Activated CD4-positive, alpha-beta memory T cell treated with anti-CD3 and anti-CD28 coated beads, Interleukin-2, amount 10 ng/mL, durations not matched to agents 7 days and 5 days (primary cell): ENCODE measurements at regions not wholly inside any gene's neighbourhood (a gene's known extent, or its start where the extent isn't known, plus 50 kb on each side); places are given as distances from the start of the nearest gene placed in this dataset.

Source experiments
- CTCF ChIA-PET: fragments of 350-600 bp; sonication (Branson Sonifier 250); formaldehyde crosslinking; loops from one replicate; lab custom pipeline; 2021; ENCODE audit warnings: antibody characterized with exemption, inconsistent platforms; lab: Charles Lee
- POLR2A ChIA-PET: fragments of 350-600 bp; sonication (Branson Sonifier 250); formaldehyde crosslinking; loops from one replicate; lab custom pipeline; 2021; ENCODE audit warnings: antibody characterized with exemption; lab: Charles Lee
- DNase-seq: peaks from one replicate; pipeline ENCODE4 v3.0.0-alpha.2; 2020
- H3K27ac Mint-ChIP-seq: one replicate; pipeline ENCODE4 v1.8.0; 2021; ENCODE audit warnings: mild to moderate bottlenecking, mixed read lengths
- H3K27me3 Mint-ChIP-seq: one replicate; pipeline ENCODE4 v1.8.0; 2021; ENCODE audit warnings: mixed read lengths
- H3K36me3 Mint-ChIP-seq: one replicate; pipeline ENCODE4 v1.8.0; 2021; ENCODE audit warnings: low read depth, mixed read lengths
- H3K4me1 Mint-ChIP-seq: one replicate; pipeline ENCODE4 v1.8.0; 2021; ENCODE audit warnings: mixed read lengths
- H3K4me3 Mint-ChIP-seq: one replicate; pipeline ENCODE4 v1.8.0; 2021; ENCODE audit warnings: mild to moderate bottlenecking, mixed read lengths
- H3K9me3 Mint-ChIP-seq: one replicate; pipeline ENCODE4 v1.8.0; 2021; ENCODE audit warnings: mixed read lengths

DNA sequence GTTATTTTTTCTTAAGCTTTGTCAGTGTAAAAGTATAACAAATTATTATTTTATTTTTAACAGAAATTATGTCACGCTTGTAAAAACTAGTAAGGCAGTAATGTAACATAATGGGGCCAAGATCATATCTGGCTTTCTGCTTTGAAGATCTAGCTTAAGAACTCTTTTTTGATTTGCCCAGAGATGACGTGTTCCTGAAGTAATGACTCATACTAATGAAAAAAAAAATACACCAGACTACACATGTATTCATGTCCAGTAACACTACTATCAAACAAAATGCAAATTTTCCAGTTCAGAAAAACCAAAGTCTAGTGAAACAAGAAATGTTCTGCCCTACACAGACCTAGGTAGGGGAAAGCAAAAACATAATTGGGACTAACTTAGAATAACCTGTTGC lies 432.2 kb upstream of the ATXN7L3B start:
- Mint-ChIP-seq H3K27ac (no peak overlapping the region), H3K36me3 (no peaks in the 10 kb centered on the region), H3K27me3 (no peaks in the 10 kb centered on the region), H3K4me3 (no peak overlapping the region), H3K4me1 (no peaks in the 10 kb centered on the region), H3K9me3 (no peaks in the 10 kb centered on the region)
- no peak for DNase-seq
- ChIA-PET POLR2A (no interaction called here), CTCF (no interaction called here)

DNA sequence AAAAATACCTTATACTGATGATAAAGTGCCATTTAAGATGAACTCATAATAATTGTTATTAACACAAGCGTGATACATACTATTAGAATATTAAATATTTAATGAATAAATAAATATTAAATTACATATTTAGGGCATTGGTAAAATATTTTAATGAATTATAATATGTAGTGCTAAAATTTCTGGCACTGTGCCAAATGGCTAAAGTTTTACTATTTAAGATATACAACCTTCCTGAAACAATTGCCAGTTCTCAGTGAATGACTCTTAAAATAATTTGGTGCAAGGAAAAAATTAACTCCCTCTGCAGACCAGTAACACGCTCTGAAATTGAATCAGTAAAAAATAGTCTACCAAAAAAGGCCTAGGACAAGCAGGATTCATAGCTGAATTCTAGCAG lies 428.9 kb upstream of the ATXN7L3B start:
- no peak overlapping the region for H3K27ac Mint-ChIP-seq
- ChIA-PET POLR2A (no interaction called here), CTCF (no interaction called here)
- H3K4me3 Mint-ChIP-seq: no peak overlapping the region
- H3K9me3 Mint-ChIP-seq: no peaks in the 10 kb centered on the region
- no peaks in the 10 kb centered on the region for H3K36me3 Mint-ChIP-seq
- H3K4me1 Mint-ChIP-seq: no peaks in the 10 kb centered on the region
- DNase-seq: no peak
- H3K27me3 Mint-ChIP-seq: no peaks in the 10 kb centered on the region

DNA sequence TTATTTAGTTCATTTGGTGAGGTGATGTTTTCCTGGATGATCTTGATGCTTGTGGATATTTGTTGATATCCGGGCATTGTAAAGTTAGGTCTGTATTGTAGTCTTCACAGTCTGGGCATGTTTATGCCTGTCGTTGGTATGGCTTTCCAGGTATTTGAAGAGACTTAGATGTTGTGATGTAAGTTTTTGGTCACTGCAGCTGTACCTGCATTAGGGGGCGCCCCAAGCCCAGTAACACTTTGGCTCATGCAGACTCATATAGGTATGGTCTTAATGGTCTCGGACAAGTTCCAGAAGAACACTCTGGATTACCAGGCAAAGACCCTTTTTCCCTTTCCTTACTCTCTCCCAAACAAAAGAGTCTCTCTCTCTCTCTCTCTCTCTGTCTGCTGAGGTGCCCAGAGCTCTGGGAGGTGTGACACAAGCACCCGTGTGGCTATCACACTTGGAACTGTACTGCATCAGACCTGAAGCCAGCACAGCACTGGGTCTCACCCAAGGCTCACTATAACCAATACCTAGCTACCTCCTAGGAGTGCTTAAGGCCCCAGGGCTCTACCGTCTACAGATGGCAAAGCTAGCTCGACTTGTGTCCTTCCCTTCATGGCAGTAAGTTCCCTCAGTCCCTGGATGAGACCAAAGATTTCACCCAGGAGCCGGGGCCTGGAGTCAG lies 425.8 kb upstream of the ATXN7L3B start:
- no peak overlapping the region for H3K27ac Mint-ChIP-seq
- POLR2A ChIA-PET: no interaction called here
- CTCF ChIA-PET: no interaction called here

DNA sequence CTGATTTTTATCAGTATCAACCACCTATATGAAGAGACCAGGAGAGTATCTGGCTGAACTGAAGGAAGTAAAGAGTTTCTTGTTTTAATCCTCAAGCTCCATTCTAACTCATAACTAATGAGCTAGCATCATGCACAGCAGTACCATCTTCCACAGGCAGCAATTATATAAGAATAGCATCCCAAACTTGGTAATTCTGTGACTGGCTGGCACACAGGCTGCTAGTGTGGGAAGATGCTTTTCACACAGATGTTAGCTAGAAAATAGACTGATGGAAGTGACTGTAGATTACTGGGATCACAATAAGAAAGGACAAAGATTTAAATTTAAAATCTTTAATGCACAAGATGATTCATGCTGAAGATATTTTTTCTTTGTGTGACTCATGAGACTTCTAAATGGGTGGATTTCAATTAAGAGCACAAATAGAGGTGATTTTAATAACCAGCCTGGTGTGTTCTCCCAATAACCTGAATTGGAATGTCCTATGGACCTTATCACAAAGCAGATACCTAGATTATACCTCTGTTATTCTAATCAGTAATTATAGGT lies 417.7 kb upstream of the ATXN7L3B start:
- POLR2A ChIA-PET: no interaction called here
- H3K9me3 Mint-ChIP-seq: no peaks in the 10 kb centered on the region
- no peaks in the 10 kb centered on the region for H3K4me1 Mint-ChIP-seq
- no peaks in the 10 kb centered on the region for H3K27me3 Mint-ChIP-seq
- H3K27ac Mint-ChIP-seq: no peak overlapping the region
- CTCF ChIA-PET: no interaction called here
- H3K4me3 Mint-ChIP-seq: no peak overlapping the region
- H3K36me3 Mint-ChIP-seq: no peaks in the 10 kb centered on the region
- DNase-seq: no peak

More for the DNA sequence above, 425.8 kb upstream of the ATXN7L3B start:
- Mint-ChIP-seq H3K4me3 (no peak overlapping the region), H3K9me3 (no peaks in the 10 kb centered on the region), H3K4me1 (no peaks in the 10 kb centered on the region), H3K27me3 (no peaks in the 10 kb centered on the region), H3K36me3 (no peaks in the 10 kb centered on the region)
- no peak for DNase-seq

DNA sequence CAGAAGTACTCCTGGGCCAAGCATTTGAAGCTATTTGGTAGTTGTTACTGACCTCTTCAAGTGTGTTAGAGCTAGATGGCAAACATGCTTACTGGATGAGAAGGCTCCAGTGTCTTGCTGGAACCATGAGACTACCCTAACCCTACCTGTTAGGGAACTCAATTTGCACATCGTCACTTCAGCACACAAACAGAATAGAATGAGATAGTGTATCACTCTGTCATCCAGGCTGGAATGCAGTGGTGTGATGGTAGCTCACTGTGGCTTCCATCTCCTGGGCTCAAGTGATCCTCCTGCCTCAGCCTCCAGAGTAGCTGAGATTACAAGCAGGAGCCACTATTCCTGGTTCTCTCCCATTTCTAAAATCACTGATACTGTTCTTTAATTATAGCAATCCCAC lies 417.0 kb upstream of the ATXN7L3B start:
- H3K9me3 Mint-ChIP-seq: no peaks in the 10 kb centered on the region
- no peak for DNase-seq
- ChIA-PET CTCF (no interaction called here), POLR2A (no interaction called here)
- no peak overlapping the region for H3K27ac Mint-ChIP-seq
- no peak overlapping the region for H3K4me3 Mint-ChIP-seq
- H3K27me3 Mint-ChIP-seq: no peaks in the 10 kb centered on the region
- no peaks in the 10 kb centered on the region for H3K36me3 Mint-ChIP-seq
- no peaks in the 10 kb centered on the region for H3K4me1 Mint-ChIP-seq

DNA sequence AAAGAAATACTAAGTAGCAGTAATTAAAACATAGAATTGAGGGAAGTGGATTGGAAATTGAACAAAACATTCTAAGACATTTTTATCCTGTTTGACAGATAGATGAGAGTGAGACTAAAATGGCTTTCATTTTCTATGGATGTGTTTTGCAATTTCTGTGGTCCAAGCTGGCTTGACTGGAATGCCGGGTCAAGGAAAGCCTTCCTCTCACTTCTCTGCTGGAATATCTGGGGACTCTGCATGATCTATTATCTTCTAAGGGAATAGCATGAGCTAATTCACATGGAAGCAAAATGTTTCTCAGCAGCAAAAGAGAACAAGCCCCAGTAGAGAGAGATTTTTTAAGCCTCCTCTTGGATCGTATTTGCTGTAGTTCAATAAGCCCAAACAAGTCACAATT lies 407.9 kb upstream of the ATXN7L3B start:
- no peaks in the 10 kb centered on the region for H3K4me1 Mint-ChIP-seq
- no peaks in the 10 kb centered on the region for H3K36me3 Mint-ChIP-seq
- no peak overlapping the region for H3K4me3 Mint-ChIP-seq
- CTCF ChIA-PET: no interaction called here
- H3K27ac Mint-ChIP-seq: no peak overlapping the region
- POLR2A ChIA-PET: no interaction called here
- H3K27me3 Mint-ChIP-seq: no peaks in the 10 kb centered on the region
- DNase-seq: no peak
- H3K9me3 Mint-ChIP-seq: peaks cover 7% of the 10 kb centered on the region

DNA sequence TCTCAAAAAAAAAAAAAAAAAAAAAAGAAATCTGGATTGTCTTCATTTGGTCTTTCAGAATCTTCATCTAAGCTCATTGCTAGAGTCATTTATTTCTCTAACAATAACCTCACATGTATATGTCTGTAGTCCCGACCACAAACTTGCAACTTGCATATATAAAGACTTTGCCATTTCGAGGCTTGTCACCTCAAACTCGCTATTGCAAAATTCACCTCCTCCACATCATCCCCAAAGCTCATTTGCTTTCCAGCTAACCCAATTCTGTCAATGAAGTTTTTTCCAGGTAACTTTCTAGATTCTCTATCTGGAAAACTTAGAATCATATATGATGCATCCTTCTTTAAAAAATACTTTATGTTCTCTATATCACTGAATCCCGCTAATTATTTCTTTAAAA lies 393.2 kb upstream of the ATXN7L3B start:
- ChIA-PET CTCF (no interaction called here), POLR2A (interaction anchor here (0.6 kb wide), 1 partner anchor 317 kb away, joined by 3 read pairs; no protein-coding TSS in a partner anchor)
- no peaks in the 10 kb centered on the region for H3K4me1 Mint-ChIP-seq
- H3K27me3 Mint-ChIP-seq: no peaks in the 10 kb centered on the region
- H3K27ac Mint-ChIP-seq: no peak overlapping the region
- H3K36me3 Mint-ChIP-seq: no peaks in the 10 kb centered on the region
- H3K4me3 Mint-ChIP-seq: no peak overlapping the region
- H3K9me3 Mint-ChIP-seq: no peaks in the 10 kb centered on the region
- no peak for DNase-seq

DNA sequence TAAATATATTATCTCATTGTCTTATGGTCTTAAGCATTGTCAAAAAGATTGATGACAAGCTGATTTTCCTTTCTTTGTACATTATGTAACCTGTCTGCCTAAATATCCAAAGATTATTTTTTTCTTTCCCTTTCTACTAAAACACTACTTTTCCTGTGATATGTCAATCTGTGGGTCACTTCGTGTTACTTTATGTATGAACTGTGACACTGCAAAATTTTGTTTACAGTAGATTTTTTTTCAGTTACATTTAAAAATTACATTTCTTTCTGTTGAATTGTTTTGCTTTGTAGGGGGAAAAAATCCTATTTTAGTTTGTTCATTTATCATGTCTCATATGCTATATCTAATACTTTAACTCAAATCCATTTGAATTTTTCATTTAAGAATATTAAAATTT lies 392.3 kb upstream of the ATXN7L3B start:
- no peaks in the 10 kb centered on the region for H3K4me1 Mint-ChIP-seq
- no peak overlapping the region for H3K27ac Mint-ChIP-seq
- H3K9me3 Mint-ChIP-seq: no peaks in the 10 kb centered on the region
- ChIA-PET CTCF (no interaction called here), POLR2A (no interaction called here)
- no peak for DNase-seq
- H3K27me3 Mint-ChIP-seq: no peaks in the 10 kb centered on the region
- no peaks in the 10 kb centered on the region for H3K36me3 Mint-ChIP-seq
- H3K4me3 Mint-ChIP-seq: no peak overlapping the region

DNA sequence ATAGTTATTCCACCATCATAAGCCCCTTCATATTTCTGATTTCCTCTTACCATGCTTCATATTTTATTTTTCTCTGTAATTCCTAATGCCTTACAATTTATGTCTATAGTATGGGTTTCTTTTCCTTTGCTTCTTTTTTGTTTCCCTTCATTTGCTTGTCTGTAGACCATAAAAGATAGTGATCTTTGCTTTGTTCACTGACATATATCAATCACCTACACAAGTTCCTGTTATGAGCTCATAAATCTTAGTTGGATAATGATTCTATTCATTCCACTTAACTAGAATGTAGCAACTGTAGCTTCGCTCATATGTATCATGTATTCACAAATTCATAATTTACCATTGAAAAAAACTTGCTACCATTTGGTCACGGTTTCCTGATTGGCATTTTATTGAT lies 388.8 kb upstream of the ATXN7L3B start:
- POLR2A ChIA-PET: no interaction called here
- CTCF ChIA-PET: no interaction called here
- Mint-ChIP-seq H3K27me3 (no peaks in the 10 kb centered on the region), H3K36me3 (no peaks in the 10 kb centered on the region), H3K9me3 (no peaks in the 10 kb centered on the region), H3K4me1 (no peaks in the 10 kb centered on the region), H3K27ac (no peak overlapping the region), H3K4me3 (no peak overlapping the region)
- DNase-seq: no peak

DNA sequence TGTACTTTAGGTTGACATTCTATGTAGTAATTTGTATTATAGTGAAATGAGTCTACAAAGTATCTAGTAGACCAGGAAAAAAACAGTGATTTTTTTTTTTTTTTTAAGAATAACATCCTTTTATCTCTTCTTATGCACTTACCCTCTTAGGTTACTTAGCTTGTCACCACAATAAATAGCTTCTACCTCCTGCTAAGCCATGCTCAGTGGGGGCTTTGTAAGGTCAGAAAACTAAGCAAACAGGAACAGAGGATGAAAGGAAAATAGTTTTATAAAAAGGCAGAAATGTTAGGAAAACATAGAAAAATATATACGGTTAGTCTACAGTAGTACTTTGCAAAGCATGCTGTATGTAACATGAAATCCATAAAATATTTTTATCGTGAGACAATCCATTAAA lies 385.3 kb upstream of the ATXN7L3B start:
- no peaks in the 10 kb centered on the region for H3K36me3 Mint-ChIP-seq
- H3K4me1 Mint-ChIP-seq: no peaks in the 10 kb centered on the region
- CTCF ChIA-PET: no interaction called here
- no peak for DNase-seq
- no peaks in the 10 kb centered on the region for H3K9me3 Mint-ChIP-seq
- POLR2A ChIA-PET: no interaction called here
- H3K27me3 Mint-ChIP-seq: no peaks in the 10 kb centered on the region
- H3K27ac Mint-ChIP-seq: no peak overlapping the region
- no peak overlapping the region for H3K4me3 Mint-ChIP-seq

DNA sequence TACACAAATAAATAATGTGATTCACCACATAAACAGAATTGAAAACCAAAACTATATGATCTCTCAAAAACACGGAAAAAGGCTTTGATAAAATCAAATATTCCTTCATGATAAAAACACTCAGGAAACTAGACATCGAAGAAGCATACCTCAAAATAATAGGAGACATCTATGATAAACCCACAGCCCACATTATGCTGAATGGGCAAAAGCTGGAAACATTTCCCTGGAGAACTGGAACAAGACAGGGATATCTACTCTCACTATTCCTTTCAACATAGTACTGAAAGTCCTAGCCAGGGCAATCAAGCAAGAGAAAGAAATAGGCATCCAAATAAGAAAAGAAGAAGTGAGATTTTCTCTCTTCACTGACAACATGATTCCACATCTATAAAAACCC lies 371.5 kb upstream of the ATXN7L3B start:
- ChIA-PET POLR2A (no interaction called here), CTCF (no interaction called here)
- peaks cover 3% of the 10 kb centered on the region for H3K9me3 Mint-ChIP-seq
- H3K4me1 Mint-ChIP-seq: no peaks in the 10 kb centered on the region
- no peak overlapping the region for H3K27ac Mint-ChIP-seq
- no peaks in the 10 kb centered on the region for H3K36me3 Mint-ChIP-seq
- no peak for DNase-seq
- H3K4me3 Mint-ChIP-seq: no peak overlapping the region
- no peaks in the 10 kb centered on the region for H3K27me3 Mint-ChIP-seq

DNA sequence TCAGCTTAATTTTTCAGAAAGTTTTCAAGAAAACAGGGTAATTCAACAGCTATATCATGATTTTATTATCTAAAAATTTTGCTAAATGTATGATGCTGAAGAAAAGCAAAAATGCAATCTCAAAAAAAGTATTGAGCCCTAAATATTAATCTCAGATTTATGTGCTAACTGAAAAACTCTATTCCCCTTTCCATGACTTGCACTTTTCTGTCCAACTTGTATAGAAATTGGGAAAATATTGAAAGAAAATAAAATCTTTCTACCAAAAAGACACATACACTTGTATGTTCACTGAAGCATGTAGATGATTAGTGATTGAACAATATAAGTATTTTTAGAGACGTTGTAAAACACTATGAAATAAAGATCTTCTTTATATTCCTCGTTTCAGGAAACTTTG lies 368.0 kb upstream of the ATXN7L3B start:
- H3K36me3 Mint-ChIP-seq: no peaks in the 10 kb centered on the region
- ChIA-PET POLR2A (no interaction called here), CTCF (no interaction called here)
- DNase-seq: no peak
- peaks cover 3% of the 10 kb centered on the region for H3K9me3 Mint-ChIP-seq
- no peaks in the 10 kb centered on the region for H3K27me3 Mint-ChIP-seq
- H3K4me3 Mint-ChIP-seq: no peak overlapping the region
- no peaks in the 10 kb centered on the region for H3K4me1 Mint-ChIP-seq
- H3K27ac Mint-ChIP-seq: no peak overlapping the region

DNA sequence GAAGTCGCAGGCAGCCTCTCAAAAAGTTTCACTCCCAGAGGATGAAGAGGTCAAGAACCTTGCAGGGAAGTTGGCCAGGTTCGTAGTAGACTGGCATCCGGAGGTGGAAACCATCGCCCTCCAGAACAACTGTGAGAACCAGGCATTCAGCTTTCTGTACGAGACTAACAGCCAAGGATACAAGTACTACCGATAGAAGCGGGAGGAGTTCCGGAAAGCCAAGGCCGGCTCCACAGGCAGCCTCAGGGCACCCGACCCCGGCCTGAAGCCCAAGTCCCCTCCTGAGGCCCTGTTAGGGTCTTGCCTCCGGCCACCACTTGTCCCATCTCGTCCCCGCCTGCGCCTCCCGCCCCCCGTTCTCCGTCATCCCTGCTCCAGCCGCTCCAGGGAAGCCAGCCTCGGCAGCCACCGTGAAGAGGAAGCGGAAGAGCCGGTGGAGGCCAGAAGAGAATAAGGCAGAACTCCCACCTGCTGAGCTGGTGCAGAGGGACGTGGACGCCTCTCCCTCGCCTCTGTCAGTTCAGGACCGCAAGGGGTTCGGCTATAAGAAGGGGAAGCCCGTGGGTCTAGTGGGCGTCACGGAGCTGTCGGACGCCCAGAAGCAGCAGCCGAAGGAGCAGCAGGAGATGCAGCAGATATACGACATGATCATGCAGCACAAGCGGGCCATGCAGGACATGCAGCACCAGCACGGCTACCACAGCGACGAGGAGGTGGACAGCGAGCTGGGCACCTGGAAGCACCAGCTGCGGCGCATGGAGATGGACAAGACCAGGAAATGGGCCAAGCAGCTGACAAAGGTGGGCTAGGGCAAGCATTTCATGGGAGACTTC lies 366.8 kb upstream of the ATXN7L3B start:
- H3K36me3 Mint-ChIP-seq: no peaks in the 10 kb centered on the region
- no peak for DNase-seq
- CTCF ChIA-PET: interaction anchor here (0.7 kb wide), 1 partner anchor 266 kb away, joined by 3 read pairs; no protein-coding TSS in a partner anchor
- H3K27ac Mint-ChIP-seq: no peak overlapping the region
- no peak overlapping the region for H3K4me3 Mint-ChIP-seq
- no peaks in the 10 kb centered on the region for H3K27me3 Mint-ChIP-seq
- POLR2A ChIA-PET: no interaction called here
- H3K4me1 Mint-ChIP-seq: no peaks in the 10 kb centered on the region
- H3K9me3 Mint-ChIP-seq: peaks cover 3% of the 10 kb centered on the region
